CD4-positive, alpha-beta T cell (primary cell): ENCODE measurements at regions not wholly inside any gene's neighbourhood (a gene's known extent, or its start where the extent isn't known, plus 50 kb on each side); places are given as distances from the start of the nearest gene placed in this dataset.

ENCODE experiments used
- ATAC-seq: fragments of 200-7000 bp; cut with Tn5 transposase; one replicate; pipeline ENCODE4 v1.10.0; 2022; ENCODE audit warnings: mild to moderate bottlenecking; ENCODE audit not compliant: poor library complexity
- CTCF ChIA-PET: fragments of 350-600 bp; sonication (Branson Sonifier 250); formaldehyde crosslinking; loops from one replicate; lab custom pipeline; 2021; ENCODE audit warnings: antibody characterized with exemption, inconsistent platforms; lab: Charles Lee
- POLR2A ChIA-PET: fragments of 350-600 bp; sonication (Branson Sonifier 250); formaldehyde crosslinking; loops from one replicate; lab custom pipeline; 2021; ENCODE audit warnings: antibody characterized with exemption, inconsistent platforms; lab: Charles Lee
- DNase-seq, 14 experiments: peaks; one replicate each; pipeline ENCODE4 v3.0.0-alpha.2; 2013 to 2020; ENCODE audit warnings: mixed read lengths in 2 of 14
- H3K27ac ChIP-seq, 2 donors: one replicate each; pipeline versions ENCODE4 v1.5.1 to v1.7.0; 2013; ENCODE audit warnings: low read length in 2 of 2, low read depth in 1 of 2, mild to moderate bottlenecking in 1 of 2
- H3K27me3 ChIP-seq, 2 experiments: 1 replicate in 1 of 2; 2 replicates in 1 of 2; pipeline versions ENCODE4 v1.6.1 to v1.7.0; 2013; ENCODE audit warnings: low read length in 2 of 2, control low read depth in 1 of 2, mild to moderate bottlenecking in 1 of 2, moderate library complexity in 1 of 2; ENCODE audit not compliant: insufficient read depth in 2 of 2, control insufficient read depth in 1 of 2
- H3K36me3 ChIP-seq: one replicate; pipeline ENCODE4 v1.6.1; 2013; ENCODE audit warnings: low read length, control low read depth; ENCODE audit not compliant: insufficient read depth
- H3K4me1 ChIP-seq: one replicate; pipeline ENCODE4 v1.6.1; 2013; ENCODE audit warnings: low read length, control low read depth; ENCODE audit not compliant: insufficient read depth
- H3K4me3 ChIP-seq: one replicate; pipeline ENCODE4 v1.5.1; 2013; ENCODE audit warnings: mild to moderate bottlenecking, low read length, moderate library complexity
- H3K9me3 ChIP-seq, 2 experiments: 1 replicate in 1 of 2; 2 replicates in 1 of 2; pipeline versions ENCODE4 v1.6.1 to v1.7.0; 2013; ENCODE audit warnings: low read length in 2 of 2, mild to moderate bottlenecking in 2 of 2, control low read depth in 1 of 2, moderate library complexity in 1 of 2; ENCODE audit not compliant: control insufficient read depth in 1 of 2, insufficient read depth in 1 of 2
- H3K27ac Mint-ChIP-seq: one replicate; pipeline ENCODE4 v1.8.0; 2020; ENCODE audit warnings: mixed read lengths
- H3K27me3 Mint-ChIP-seq: one replicate; pipeline ENCODE4 v1.8.0; 2021; ENCODE audit warnings: mixed read lengths
- H3K36me3 Mint-ChIP-seq: one replicate; pipeline ENCODE4 v1.8.0; 2021; ENCODE audit warnings: low read depth, mixed read lengths
- H3K4me1 Mint-ChIP-seq: one replicate; pipeline ENCODE4 v1.8.0; 2021; ENCODE audit warnings: low read depth, mixed read lengths
- H3K4me3 Mint-ChIP-seq: one replicate; pipeline ENCODE4 v1.8.0; 2020; ENCODE audit warnings: mild to moderate bottlenecking, mixed read lengths
- H3K9me3 Mint-ChIP-seq: one replicate; pipeline ENCODE4 v1.8.0; 2020; ENCODE audit warnings: mixed read lengths
- CTCF ChIP-seq: fragments of 200-600 bp; IDR thresholded peaks from one replicate; pipeline ENCODE4 v1.8.0; 2022; ENCODE audit warnings: antibody characterized with exemption, mild to moderate bottlenecking
- intact Hi-C, 2 experiments: fragments of 100-400 bp; cut with DNase I in 1 of 2; cut with micrococcal nuclease in 1 of 2; formaldehyde crosslinking; loops; one replicate each; pipeline versions ENCODE4 v1.15.1 to v1.9.0; 2023 to 2025; cut with DNase I, micrococcal nuclease

- no peaks in the 10 kb centered on the region for H3K36me3 Mint-ChIP-seq
- no peak overlapping the region for H3K27ac ChIP-seq
- H3K9me3 Mint-ChIP-seq = peaks cover 10% of the 10 kb centered on the region
- no peak for TF ChIP-seq CTCF
- DNase-seq (no peak), ATAC-seq (no peak)
- POLR2A ChIA-PET = no interaction called here
- H3K27ac Mint-ChIP-seq = no peak overlapping the region
- H3K27me3 ChIP-seq = no peaks in the 10 kb centered on the region
- peaks cover 0 to 8% of the 10 kb centered on the region in 2 experiments for H3K9me3 ChIP-seq
- H3K27me3 Mint-ChIP-seq = peaks cover 6% of the 10 kb centered on the region
- no peak overlapping the region for H3K4me3 ChIP-seq
- CTCF ChIA-PET = no interaction called here
- H3K36me3 ChIP-seq = no peaks in the 10 kb centered on the region
- H3K4me1 ChIP-seq = no peaks in the 10 kb centered on the region
- H3K4me1 Mint-ChIP-seq = no peaks in the 10 kb centered on the region
- no peak overlapping the region for H3K4me3 Mint-ChIP-seq
- intact Hi-C loops = no loop called here
Observed at GRCh38 chr12:114998118-114998749, 314.3 kb upstream of the TBX3 start.

- POLR2A ChIA-PET = no interaction called here
Observed at GRCh38 chr12:114996382-114996781, 312.4 kb upstream of the TBX3 start.

GRCh38 chr12:114995891-114996290 is 311.9 kb upstream of the TBX3 start:
- no peaks in the 10 kb centered on the region for H3K27me3 ChIP-seq
- peaks cover 13% of the 10 kb centered on the region for H3K9me3 Mint-ChIP-seq
- H3K4me1 ChIP-seq = no peaks in the 10 kb centered on the region
- ChIA-PET POLR2A (no interaction called here), CTCF (no interaction called here)
- H3K36me3 ChIP-seq = no peaks in the 10 kb centered on the region
- no peaks in the 10 kb centered on the region for H3K36me3 Mint-ChIP-seq
- no peak for ATAC-seq
- H3K4me3 Mint-ChIP-seq = no peak overlapping the region
- H3K27me3 Mint-ChIP-seq = peaks cover 4% of the 10 kb centered on the region
- DNase-seq = no peak
- TF ChIP-seq CTCF = no peak
- H3K27ac ChIP-seq = no peak overlapping the region
- H3K9me3 ChIP-seq = peaks cover 0 to 8% of the 10 kb centered on the region in 2 experiments
- no peaks in the 10 kb centered on the region for H3K4me1 Mint-ChIP-seq
- no peak overlapping the region for H3K4me3 ChIP-seq
- H3K27ac Mint-ChIP-seq = no peak overlapping the region
- intact Hi-C loops = no loop called here

More at GRCh38 chr12:114996382-114996781, 312.4 kb upstream of the TBX3 start:
- Mint-ChIP-seq H3K4me3 (no peak overlapping the region), H3K9me3 (peaks cover 13% of the 10 kb centered on the region), H3K27me3 (peaks cover 4% of the 10 kb centered on the region), H3K36me3 (no peaks in the 10 kb centered on the region), H3K4me1 (no peaks in the 10 kb centered on the region), H3K27ac (no peak overlapping the region)
- Histone ChIP-seq H3K4me3 (no peak overlapping the region), H3K36me3 (no peaks in the 10 kb centered on the region), H3K27ac (no peak overlapping the region), H3K27me3 (no peaks in the 10 kb centered on the region), H3K4me1 (no peaks in the 10 kb centered on the region), H3K9me3 (peaks cover 0 to 8% of the 10 kb centered on the region in 2 experiments)
- DNase-seq = no peak
- intact Hi-C loops = no loop called here
- ATAC-seq = no peak
- TF ChIP-seq CTCF = no peak
- CTCF ChIA-PET = no interaction called here
